ENCODE measurements at regions not wholly inside any gene's neighbourhood (a gene's known extent, or its start where the extent isn't known, plus 50 kb on each side); places are given as distances from the start of the nearest gene placed in this dataset.

DNA sequence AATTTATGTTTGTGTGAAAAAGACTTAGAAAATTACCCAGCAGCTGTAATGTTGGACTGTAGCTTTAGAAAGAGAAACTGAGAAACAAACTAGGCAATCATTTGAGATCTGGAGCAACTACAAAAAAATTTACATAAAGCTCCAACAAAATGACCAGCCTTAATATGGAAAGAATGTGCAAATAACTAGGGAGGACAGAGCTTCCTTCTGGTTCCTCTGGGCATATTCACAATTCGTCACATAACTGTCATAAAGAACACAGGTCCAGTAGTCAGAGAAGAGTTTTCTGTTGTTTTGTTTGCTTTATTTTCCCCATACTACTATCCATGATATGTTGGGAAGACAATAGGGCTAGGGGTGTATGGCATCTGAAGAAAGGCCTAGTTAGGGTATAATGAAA, 416.8 kb upstream of the DSEL start:
- TF ChIP-seq, protein P1, sequence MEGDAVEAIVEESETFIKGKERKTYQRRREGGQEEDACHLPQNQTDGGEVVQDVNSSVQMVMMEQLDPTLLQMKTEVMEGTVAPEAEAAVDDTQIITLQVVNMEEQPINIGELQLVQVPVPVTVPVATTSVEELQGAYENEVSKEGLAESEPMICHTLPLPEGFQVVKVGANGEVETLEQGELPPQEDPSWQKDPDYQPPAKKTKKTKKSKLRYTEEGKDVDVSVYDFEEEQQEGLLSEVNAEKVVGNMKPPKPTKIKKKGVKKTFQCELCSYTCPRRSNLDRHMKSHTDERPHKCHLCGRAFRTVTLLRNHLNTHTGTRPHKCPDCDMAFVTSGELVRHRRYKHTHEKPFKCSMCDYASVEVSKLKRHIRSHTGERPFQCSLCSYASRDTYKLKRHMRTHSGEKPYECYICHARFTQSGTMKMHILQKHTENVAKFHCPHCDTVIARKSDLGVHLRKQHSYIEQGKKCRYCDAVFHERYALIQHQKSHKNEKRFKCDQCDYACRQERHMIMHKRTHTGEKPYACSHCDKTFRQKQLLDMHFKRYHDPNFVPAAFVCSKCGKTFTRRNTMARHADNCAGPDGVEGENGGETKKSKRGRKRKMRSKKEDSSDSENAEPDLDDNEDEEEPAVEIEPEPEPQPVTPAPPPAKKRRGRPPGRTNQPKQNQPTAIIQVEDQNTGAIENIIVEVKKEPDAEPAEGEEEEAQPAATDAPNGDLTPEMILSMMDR (IDR thresholded peaks at IDR 0.05): no peak
- TF ChIP-seq POLR2A (IDR thresholded peaks at IDR 0.05): no peak
- no peak for TF ChIP-seq POLR2AphosphoS5 (IDR thresholded peaks at IDR 0.05)
